Testis (tissue), 2 donors: ENCODE measurements at regions not wholly inside any gene's neighbourhood (a gene's known extent, or its start where the extent isn't known, plus 50 kb on each side); places are given as distances from the start of the nearest gene placed in this dataset.

Experiments
- CTCF ChIP-seq, 3 experiments: fragments of 450-650 bp in 2 of 3; fragments of 200-600 bp in 1 of 3; sonication (generic) in 1 of 3; IDR thresholded peaks; one replicate each; pipeline ENCODE4 v1.5.1; 2016 to 2019; ENCODE audit warnings: antibody characterized with exemption in 3 of 3, mild to moderate bottlenecking in 2 of 3, moderate library complexity in 1 of 3
- POLR2A ChIP-seq: fragments of 450-650 bp; IDR thresholded peaks from one replicate; pipeline ENCODE4 v1.6.1; 2017; ENCODE audit warnings: antibody characterized with exemption, mild to moderate bottlenecking, moderate library complexity

GRCh38 chr6:45721665-45722064, 294.0 kb downstream of the CLIC5 start:
- TF ChIP-seq CTCF (IDR thresholded peaks at IDR 0.05) = no peak
- TF ChIP-seq POLR2A = no peak
